ENCODE measurements at regions not wholly inside any gene's neighbourhood (a gene's known extent, or its start where the extent isn't known, plus 50 kb on each side); places are given as distances from the start of the nearest gene placed in this dataset.

GRCh38 chr5:152259702-152260101 lies 145.4 kb downstream of the NMUR2 start:
- ChIA-PET POLR2A (no interaction called here), CTCF (no interaction called here)
- H3K9me3 Mint-ChIP-seq, result no peaks in the 10 kb centered on the region
- no peaks in the 10 kb centered on the region for H3K4me1 Mint-ChIP-seq
- H3K27ac Mint-ChIP-seq, result no peak overlapping the region
- H3K4me3 Mint-ChIP-seq, result no peak overlapping the region
- no peak for DNase-seq
- no peaks in the 10 kb centered on the region for H3K27me3 Mint-ChIP-seq
- no peaks in the 10 kb centered on the region for H3K36me3 Mint-ChIP-seq (ENCODE audit: low read depth)

GRCh38 chr5:152256580-152256979 lies 148.5 kb downstream of the NMUR2 start:
- H3K36me3 Mint-ChIP-seq (ENCODE audit: low read depth), result no peaks in the 10 kb centered on the region
- no peak for DNase-seq
- H3K27me3 Mint-ChIP-seq, result no peaks in the 10 kb centered on the region
- POLR2A ChIA-PET, result no interaction called here
- H3K4me3 Mint-ChIP-seq, result no peak overlapping the region
- H3K9me3 Mint-ChIP-seq, result no peaks in the 10 kb centered on the region
- no peak overlapping the region for H3K27ac Mint-ChIP-seq
- CTCF ChIA-PET, result no interaction called here
- no peaks in the 10 kb centered on the region for H3K4me1 Mint-ChIP-seq

- CTCF ChIA-PET, result no interaction called here
- H3K4me3 Mint-ChIP-seq, result no peak overlapping the region
Observed at GRCh38 chr5:152255411-152255810, 149.7 kb downstream of the NMUR2 start.

DNA sequence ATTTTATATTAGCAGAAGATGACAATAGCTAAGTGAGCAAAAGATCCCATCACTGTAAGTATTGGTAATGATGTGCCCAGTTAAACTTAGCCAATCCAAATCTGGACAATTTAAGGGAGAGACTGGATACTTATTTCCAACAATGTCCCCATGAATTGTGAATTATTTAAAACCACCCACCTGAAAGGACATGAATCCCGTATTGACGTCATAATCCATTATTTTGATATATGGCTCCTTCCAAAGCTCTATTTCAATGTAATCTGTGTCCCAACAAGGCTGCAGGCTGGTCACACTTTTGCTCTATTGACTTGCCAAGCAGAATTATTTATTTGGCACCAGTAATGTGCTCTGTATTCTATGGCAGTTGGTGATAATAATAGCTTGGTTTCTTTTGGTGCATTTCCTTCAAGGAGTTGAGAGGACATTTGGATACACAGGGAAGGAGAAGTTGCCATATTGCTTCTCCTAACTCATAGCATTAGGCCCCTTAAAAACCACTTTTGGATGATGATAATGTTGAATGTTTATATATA lies 157.2 kb downstream of the NMUR2 start:
- no peaks in the 10 kb centered on the region for H3K9me3 Mint-ChIP-seq
- H3K36me3 Mint-ChIP-seq (ENCODE audit: low read depth), result no peaks in the 10 kb centered on the region
- ChIA-PET POLR2A (no interaction called here), CTCF (no interaction called here)
- no peak overlapping the region for H3K4me3 Mint-ChIP-seq
- H3K27ac Mint-ChIP-seq, result no peak overlapping the region
- no peaks in the 10 kb centered on the region for H3K27me3 Mint-ChIP-seq
- DNase-seq, result no peak
- H3K4me1 Mint-ChIP-seq, result no peaks in the 10 kb centered on the region

More at GRCh38 chr5:152255411-152255810, 149.7 kb downstream of the NMUR2 start:
- H3K27me3 Mint-ChIP-seq, result no peaks in the 10 kb centered on the region
- H3K4me1 Mint-ChIP-seq, result no peaks in the 10 kb centered on the region
- no peaks in the 10 kb centered on the region for H3K9me3 Mint-ChIP-seq
- no peak overlapping the region for H3K27ac Mint-ChIP-seq
- DNase-seq, result no peak
- POLR2A ChIA-PET, result no interaction called here
- no peaks in the 10 kb centered on the region for H3K36me3 Mint-ChIP-seq (ENCODE audit: low read depth)

DNA sequence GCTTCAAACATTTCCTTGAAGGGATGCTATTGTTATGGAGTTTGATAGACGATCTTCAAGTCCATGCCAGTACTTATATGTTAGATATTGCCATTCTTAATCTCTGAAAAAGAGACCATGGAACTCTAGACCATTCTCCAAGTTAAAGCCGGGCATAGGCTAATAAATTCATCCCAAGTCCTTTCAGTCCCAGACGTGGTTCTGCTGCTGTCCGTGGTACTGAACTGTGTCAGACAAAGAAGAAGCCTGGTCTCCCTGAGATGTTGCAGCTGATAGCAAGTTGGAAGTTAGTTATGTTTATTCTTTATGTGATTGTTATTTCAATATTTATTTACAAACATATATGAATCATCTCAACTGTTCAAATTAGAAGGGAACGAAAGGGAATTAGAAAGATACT lies 158.7 kb downstream of the NMUR2 start:
- Mint-ChIP-seq H3K27ac (no peak overlapping the region), H3K4me1 (no peaks in the 10 kb centered on the region), H3K27me3 (no peaks in the 10 kb centered on the region), H3K36me3 (ENCODE audit: low read depth) (no peaks in the 10 kb centered on the region), H3K9me3 (no peaks in the 10 kb centered on the region), H3K4me3 (no peak overlapping the region)
- ChIA-PET CTCF (no interaction called here), POLR2A (no interaction called here)
- DNase-seq, result no peak

DNA sequence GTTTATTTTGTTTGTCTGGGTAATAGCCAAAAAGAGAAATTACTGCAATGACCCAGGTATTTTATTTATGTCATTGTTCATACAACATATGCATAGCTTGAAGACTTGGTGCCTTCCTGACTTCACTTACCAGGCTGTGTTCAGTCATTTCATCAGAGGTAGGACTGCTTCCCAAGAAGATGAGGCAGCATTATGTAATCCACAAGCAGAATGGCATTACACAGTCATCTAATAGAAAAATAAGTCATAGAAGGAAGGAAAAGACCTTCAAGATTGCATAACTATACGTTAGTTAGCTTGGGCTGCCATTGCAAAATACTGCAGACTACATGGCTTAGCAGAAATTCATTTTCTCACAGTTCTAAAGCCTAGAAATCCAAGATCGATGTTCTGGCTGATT lies 167.5 kb downstream of the NMUR2 start:
- Mint-ChIP-seq H3K9me3 (no peaks in the 10 kb centered on the region), H3K36me3 (ENCODE audit: low read depth) (no peaks in the 10 kb centered on the region), H3K4me3 (no peak overlapping the region), H3K27ac (no peak overlapping the region), H3K4me1 (no peaks in the 10 kb centered on the region), H3K27me3 (no peaks in the 10 kb centered on the region)
- ChIA-PET POLR2A (no interaction called here), CTCF (no interaction called here)
- no peak for DNase-seq

GRCh38 chr5:152226191-152226590 lies 178.9 kb downstream of the NMUR2 start:
- POLR2A ChIA-PET, result no interaction called here
- no peaks in the 10 kb centered on the region for H3K9me3 Mint-ChIP-seq
- H3K4me3 Mint-ChIP-seq, result no peak overlapping the region
- no peak for DNase-seq
- CTCF ChIA-PET, result no interaction called here
- no peaks in the 10 kb centered on the region for H3K4me1 Mint-ChIP-seq
- H3K36me3 Mint-ChIP-seq (ENCODE audit: low read depth), result no peaks in the 10 kb centered on the region
- no peaks in the 10 kb centered on the region for H3K27me3 Mint-ChIP-seq
- no peak overlapping the region for H3K27ac Mint-ChIP-seq

- ChIA-PET POLR2A (no interaction called here), CTCF (no interaction called here)
- Mint-ChIP-seq H3K27me3 (no peaks in the 10 kb centered on the region), H3K27ac (no peak overlapping the region), H3K4me3 (no peak overlapping the region), H3K36me3 (ENCODE audit: low read depth) (no peaks in the 10 kb centered on the region), H3K4me1 (no peaks in the 10 kb centered on the region), H3K9me3 (peaks cover 3% of the 10 kb centered on the region)
- DNase-seq, result no peak
Observed at GRCh38 chr5:152221721-152222629, 183.1 kb downstream of the NMUR2 start.

DNA sequence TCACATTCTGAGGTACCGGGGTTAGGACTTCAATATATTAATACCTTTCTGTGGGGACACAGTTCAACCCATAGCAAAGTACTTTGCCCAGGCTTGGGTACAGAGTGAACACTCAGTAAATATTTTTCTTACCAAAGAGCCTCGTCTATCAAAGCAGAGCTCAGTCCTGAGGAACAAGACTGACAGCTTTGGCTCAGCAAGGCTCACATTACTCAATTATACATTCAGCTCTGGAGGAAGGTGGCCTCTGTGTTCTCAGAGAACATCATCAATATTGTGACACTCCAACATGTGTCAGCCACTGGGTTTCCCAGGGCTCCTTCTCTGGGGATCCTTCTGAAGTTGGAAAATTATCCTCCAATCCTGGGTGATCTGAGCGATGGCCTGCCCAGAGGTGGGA lies 186.4 kb downstream of the NMUR2 start:
- ChIA-PET CTCF (no interaction called here), POLR2A (no interaction called here)
- no peak for DNase-seq
- peaks cover 3% of the 10 kb centered on the region for H3K9me3 Mint-ChIP-seq
- H3K27ac Mint-ChIP-seq, result no peak overlapping the region
- no peak overlapping the region for H3K4me3 Mint-ChIP-seq
- H3K27me3 Mint-ChIP-seq, result no peaks in the 10 kb centered on the region
- H3K36me3 Mint-ChIP-seq (ENCODE audit: low read depth), result no peaks in the 10 kb centered on the region
- H3K4me1 Mint-ChIP-seq, result no peaks in the 10 kb centered on the region

DNA sequence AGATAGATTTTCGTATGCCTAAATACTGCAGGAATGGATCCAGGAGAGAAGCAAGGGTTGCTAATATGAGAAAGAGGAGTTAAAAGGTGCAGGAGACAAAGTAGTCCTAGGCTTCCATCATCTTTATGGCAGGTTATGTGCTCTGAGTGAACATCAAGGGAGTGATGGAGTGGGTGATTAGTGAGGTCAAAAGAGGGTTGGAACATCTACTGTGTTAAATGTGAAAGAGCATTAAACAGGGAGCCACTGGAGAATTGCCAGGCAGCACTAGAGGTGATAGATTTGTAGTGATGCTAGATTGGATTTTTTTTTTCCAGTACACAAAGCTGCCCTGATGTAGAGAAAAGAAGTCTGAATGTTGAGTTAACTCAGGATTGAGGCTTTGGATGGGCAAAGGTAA lies 199.3 kb downstream of the NMUR2 start:
- Mint-ChIP-seq H3K4me1 (no peaks in the 10 kb centered on the region), H3K36me3 (ENCODE audit: low read depth) (no peaks in the 10 kb centered on the region), H3K27ac (no peak overlapping the region), H3K27me3 (no peaks in the 10 kb centered on the region), H3K9me3 (no peaks in the 10 kb centered on the region), H3K4me3 (no peak overlapping the region)
- POLR2A ChIA-PET, result no interaction called here
- CTCF ChIA-PET, result no interaction called here
- no peak for DNase-seq

GRCh38 chr5:152202321-152202720 lies 202.8 kb downstream of the NMUR2 start:
- Mint-ChIP-seq H3K27me3 (no peaks in the 10 kb centered on the region), H3K9me3 (no peaks in the 10 kb centered on the region), H3K36me3 (ENCODE audit: low read depth) (no peaks in the 10 kb centered on the region), H3K4me1 (no peaks in the 10 kb centered on the region), H3K27ac (no peak overlapping the region), H3K4me3 (no peak overlapping the region)
- POLR2A ChIA-PET, result no interaction called here
- CTCF ChIA-PET, result no interaction called here
- no peak for DNase-seq

GRCh38 chr5:152193391-152194107 lies 211.5 kb downstream of the NMUR2 start:
- H3K4me3 Mint-ChIP-seq, result no peak overlapping the region
- no peaks in the 10 kb centered on the region for H3K27me3 Mint-ChIP-seq
- ChIA-PET CTCF (interaction anchor here (1.4 kb wide), 1 partner anchor 165 kb away, joined by 3 read pairs; no protein-coding TSS in a partner anchor), POLR2A (no interaction called here)
- no peak for DNase-seq
- H3K36me3 Mint-ChIP-seq (ENCODE audit: low read depth), result no peaks in the 10 kb centered on the region
- H3K27ac Mint-ChIP-seq, result no peak overlapping the region
- no peaks in the 10 kb centered on the region for H3K9me3 Mint-ChIP-seq
- H3K4me1 Mint-ChIP-seq, result no peaks in the 10 kb centered on the region

GRCh38 chr5:152188251-152188650 lies 216.8 kb downstream of the NMUR2 start:
- Mint-ChIP-seq H3K36me3 (ENCODE audit: low read depth) (no peaks in the 10 kb centered on the region), H3K27me3 (no peaks in the 10 kb centered on the region), H3K27ac (no peak overlapping the region), H3K4me1 (no peaks in the 10 kb centered on the region), H3K4me3 (no peak overlapping the region), H3K9me3 (no peaks in the 10 kb centered on the region)
- no peak for DNase-seq
- POLR2A ChIA-PET, result no interaction called here
- CTCF ChIA-PET, result no interaction called here

GRCh38 chr5:152187668-152188067 lies 217.4 kb downstream of the NMUR2 start:
- no peak for DNase-seq
- no peaks in the 10 kb centered on the region for H3K36me3 Mint-ChIP-seq (ENCODE audit: low read depth)
- no peaks in the 10 kb centered on the region for H3K4me1 Mint-ChIP-seq
- no peak overlapping the region for H3K27ac Mint-ChIP-seq
- H3K9me3 Mint-ChIP-seq, result no peaks in the 10 kb centered on the region
- POLR2A ChIA-PET, result no interaction called here
- CTCF ChIA-PET, result no interaction called here
- no peaks in the 10 kb centered on the region for H3K27me3 Mint-ChIP-seq
- no peak overlapping the region for H3K4me3 Mint-ChIP-seq

All from activated CD4-positive, alpha-beta memory T cell treated with anti-CD3 and anti-CD28 coated beads, Interleukin-2, amount 10 ng/mL, durations not matched to agents 7 days and 5 days (primary cell).